Endothelial cell of umbilical vein (primary cell): ENCODE measurements at regions not wholly inside any gene's neighbourhood (a gene's known extent, or its start where the extent isn't known, plus 50 kb on each side); places are given as distances from the start of the nearest gene placed in this dataset.

Experiments used
- BruUV-seq: library from RNA; stranded (reverse); fragments of 400-500 nt; replicated peaks from 2 replicates; lab custom pipeline; 2021; lab: Mats Ljungman, UMichigan
- CTCF ChIA-PET: fragments of 300-600, 350-600 bp; sonication (Branson Sonifier 250); formaldehyde crosslinking; loops from one replicate; lab custom pipeline; 2021; ENCODE audit warnings: antibody characterized with exemption, inconsistent platforms; lab: Charles Lee
- POLR2A ChIA-PET: fragments of 300-600, 350-600 bp; sonication (Branson Sonifier 250); formaldehyde crosslinking; loops from one replicate; lab custom pipeline; 2021; ENCODE audit warnings: antibody characterized with exemption, inconsistent platforms; lab: Charles Lee
- DNase-seq: peaks from one replicate; pipeline ENCODE4 v3.0.0-alpha.2; 2011; ENCODE audit warnings: low read depth, low spot score
- FAIRE-seq: peaks from 2 replicates; lab custom pipeline; 2011; peaks lifted over from hg19 to GRCh38; lab: Jason Lieb, UNC
- H2AFZ ChIP-seq: 2 replicates; pipeline ENCODE4 v1.6.0; 2012; ENCODE audit warnings: low read depth, low read length, control low read depth, inconsistent platforms
- H3K27ac ChIP-seq: 2 replicates; pipeline ENCODE4 v1.5.1; 2011; ENCODE audit warnings: low read depth, mild to moderate bottlenecking, control low read depth, low read length, moderate library complexity; ENCODE audit not compliant: insufficient read depth
- H3K27me3 ChIP-seq, 2 experiments: 2 replicates each; pipeline versions ENCODE4 v1.6.0 to v1.6.1; 2011; ENCODE audit warnings: low read length in 2 of 2, mixed read lengths in 1 of 2; ENCODE audit not compliant: control insufficient read depth in 2 of 2, insufficient read depth in 2 of 2
- H3K36me3 ChIP-seq, 2 experiments: 2 replicates in 1 of 2; 3 replicates in 1 of 2; pipeline ENCODE4 v1.5.1; 2011; ENCODE audit warnings: low read length in 2 of 2, mild to moderate bottlenecking in 1 of 2, moderate library complexity in 1 of 2; ENCODE audit not compliant: control insufficient read depth in 2 of 2, insufficient read depth in 2 of 2; ENCODE audit errors: extremely low read depth in 1 of 2
- H3K4me1 ChIP-seq: 3 replicates; pipeline ENCODE4 v1.5.1; 2011; ENCODE audit warnings: mild to moderate bottlenecking, low read length; ENCODE audit not compliant: control insufficient read depth, insufficient read depth; ENCODE audit errors: extremely low read depth
- H3K4me2 ChIP-seq: 2 replicates; pipeline ENCODE4 v1.6.1; 2011; ENCODE audit warnings: low read length, control low read depth, mixed read lengths; ENCODE audit not compliant: insufficient read depth
- H3K4me3 ChIP-seq, 3 experiments: fragments of 200-600 bp in 1 of 3; sonication (generic), shearing (Covaris generic) in 1 of 3; replicated peaks in 1 of 3; 2 replicates each; pipeline ENCODE4 v1.5.1; 2011 to 2016; ENCODE audit warnings: control low read depth in 3 of 3, low read length in 3 of 3, mild to moderate bottlenecking in 2 of 3, inconsistent platforms in 1 of 3, low read depth in 1 of 3, moderate library complexity in 1 of 3; ENCODE audit not compliant: insufficient read depth in 1 of 3
- H3K79me2 ChIP-seq: 2 replicates; pipeline ENCODE4 v1.6.0; 2012; ENCODE audit warnings: low read length, inconsistent platforms; ENCODE audit not compliant: control insufficient read depth, insufficient read depth
- H3K9ac ChIP-seq: replicated peaks from 2 replicates; pipeline ENCODE3; 2011; ENCODE audit warnings: low read length, control low read depth; ENCODE audit not compliant: insufficient read depth; ENCODE audit errors: extremely low read depth
- H3K9me1 ChIP-seq: replicated peaks from 3 replicates; pipeline ENCODE4 v1.6.0; 2011; ENCODE audit warnings: mild to moderate bottlenecking, low read length; ENCODE audit not compliant: control insufficient read depth, insufficient read depth; ENCODE audit errors: extremely low read depth
- H3K9me3 ChIP-seq: replicated peaks from 2 replicates; pipeline ENCODE4 v1.5.1; 2012; ENCODE audit warnings: low read length, inconsistent platforms; ENCODE audit not compliant: control insufficient read depth, insufficient read depth
- H4K20me1 ChIP-seq: replicated peaks from 2 replicates; pipeline ENCODE3; 2011; ENCODE audit warnings: mild to moderate bottlenecking, low read length; ENCODE audit not compliant: control insufficient read depth, insufficient read depth; ENCODE audit errors: extremely low read depth
- EZH2 ChIP-seq: IDR thresholded peaks from 2 replicates; pipeline ENCODE4 v1.6.1; 2012; ENCODE audit warnings: borderline replicate concordance, low read depth, mild to moderate bottlenecking, moderate library complexity, low read length, inconsistent platforms; ENCODE audit not compliant: severe bottlenecking
- FOS ChIP-seq: IDR thresholded peaks from 2 replicates; pipeline ENCODE4 v1.6.1; 2011; ENCODE audit warnings: mild to moderate bottlenecking, low read length, moderate library complexity, borderline replicate concordance; ENCODE audit not compliant: insufficient read depth
- GATA2 ChIP-seq: IDR thresholded peaks from 2 replicates; pipeline ENCODE4 v1.7.0; 2011; ENCODE audit warnings: low read depth, mild to moderate bottlenecking, moderate library complexity, mixed read lengths, low read length; ENCODE audit not compliant: insufficient read length, insufficient read depth
- JUN ChIP-seq: IDR thresholded peaks from 2 replicates; pipeline ENCODE4 v1.6.1; 2011; ENCODE audit warnings: borderline replicate concordance, low read depth; ENCODE audit not compliant: insufficient read length, insufficient read depth
- MYC ChIP-seq: IDR thresholded peaks from one replicate; pipeline ENCODE4 v1.6.1; 2011; ENCODE audit warnings: mild to moderate bottlenecking, low read depth, low read length
- POLR2A ChIP-seq: IDR thresholded peaks from 2 replicates; pipeline ENCODE4 v1.6.1; 2012; ENCODE audit warnings: low read depth, mild to moderate bottlenecking, control low read depth, low read length
- POLR2AphosphoS5 ChIP-seq: IDR thresholded peaks from 2 replicates; pipeline ENCODE4 v1.6.1; 2012; ENCODE audit warnings: low read depth, mild to moderate bottlenecking, control low read depth, low read length, moderate library complexity; ENCODE audit not compliant: insufficient read depth
- dilution Hi-C: fragments of 300-500 bp; cut with MboI; formaldehyde crosslinking; loops from one replicate; pipeline ENCODE4 v1.15.0; 2019; ENCODE audit warnings: low sequenced_read_pairs; ENCODE audit not compliant: extremely low pct_ligation_motif_present
- intact Hi-C: fragments of 100-400 bp; cut with micrococcal nuclease; formaldehyde crosslinking; loops from one replicate; pipeline ENCODE4 v1.10.0; 2022
- TF ChIP-seq, protein P1 (sequence below): IDR thresholded peaks from 2 replicates; pipeline ENCODE4 v1.6.1; 2011; ENCODE audit not compliant: insufficient read depth, insufficient read length
- TF ChIP-seq, protein P2 (sequence below), 2 donors: IDR thresholded peaks; 1 replicate in 1 of 2; 2 replicates in 1 of 2; pipeline ENCODE4 v1.5.1; 2011; ENCODE audit warnings: low read length in 2 of 2, mild to moderate bottlenecking in 2 of 2, moderate library complexity in 2 of 2, control low read depth in 1 of 2, inconsistent platforms in 1 of 2, low read depth in 1 of 2; ENCODE audit not compliant: insufficient read depth in 1 of 2; ENCODE audit errors: extremely low read depth in 1 of 2

DNA sequence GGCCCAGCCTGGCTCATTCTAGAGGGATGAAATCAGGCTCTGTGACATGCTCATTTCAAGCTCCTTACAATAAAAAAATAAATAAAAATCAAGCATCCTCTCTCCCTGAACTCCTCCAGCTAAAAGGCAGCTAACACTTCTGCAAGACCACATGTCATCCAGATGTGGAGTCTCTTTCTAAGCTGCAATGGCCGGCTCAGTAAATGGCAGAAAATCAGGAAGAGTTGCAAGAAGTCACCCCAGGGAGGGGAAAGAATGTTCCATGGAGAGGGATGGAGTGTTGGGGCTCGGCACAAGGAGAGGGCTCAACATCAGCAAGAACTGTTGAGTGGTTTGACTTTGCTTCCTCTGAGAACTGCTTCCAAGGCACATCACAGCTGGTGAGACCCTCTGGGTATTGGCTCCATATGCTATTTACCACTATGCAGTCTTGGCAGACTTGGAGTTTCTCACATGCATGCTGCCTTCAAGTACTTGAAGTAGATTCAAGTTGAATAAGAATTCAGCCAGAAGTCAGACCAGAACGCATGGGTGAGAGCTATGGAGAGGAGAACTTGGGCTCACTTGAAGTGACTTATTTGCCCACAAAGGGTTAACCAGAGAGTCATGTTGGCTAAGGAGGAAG, 689.0 kb downstream of the NTRK3 start:
- no peak overlapping the region for H2AFZ ChIP-seq
- intact Hi-C loops (no loop called here), dilution Hi-C loops (no loop called here)
- no peak for FAIRE-seq
- H3K9me1 ChIP-seq, result no peaks in the 10 kb centered on the region
- TF ChIP-seq POLR2AphosphoS5 (no peak), MYC (no peak), JUN (no peak), EZH2 (no peak), FOS (no peak)
- TF ChIP-seq, protein P1, sequence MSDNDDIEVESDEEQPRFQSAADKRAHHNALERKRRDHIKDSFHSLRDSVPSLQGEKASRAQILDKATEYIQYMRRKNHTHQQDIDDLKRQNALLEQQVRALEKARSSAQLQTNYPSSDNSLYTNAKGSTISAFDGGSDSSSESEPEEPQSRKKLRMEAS, result no peak
- H3K79me2 ChIP-seq, result no peaks in the 10 kb centered on the region
- H3K27me3 ChIP-seq, result no peaks in the 10 kb centered on the region
- ChIA-PET POLR2A (no interaction called here), CTCF (no interaction called here)
- H3K4me1 ChIP-seq, result no peaks in the 10 kb centered on the region
- no peak overlapping the region for H3K4me3 ChIP-seq
- H3K9ac ChIP-seq, result no peak overlapping the region
- DNase-seq, result no peak
- no peak overlapping the region for H3K4me2 ChIP-seq
- H3K9me3 ChIP-seq, result peaks cover 2% of the 10 kb centered on the region
- no TSS peak for BruUV-seq
- H3K36me3 ChIP-seq, result no peaks in the 10 kb centered on the region
- no peak overlapping the region for H3K27ac ChIP-seq
- no peaks in the 10 kb centered on the region for H4K20me1 ChIP-seq

DNA sequence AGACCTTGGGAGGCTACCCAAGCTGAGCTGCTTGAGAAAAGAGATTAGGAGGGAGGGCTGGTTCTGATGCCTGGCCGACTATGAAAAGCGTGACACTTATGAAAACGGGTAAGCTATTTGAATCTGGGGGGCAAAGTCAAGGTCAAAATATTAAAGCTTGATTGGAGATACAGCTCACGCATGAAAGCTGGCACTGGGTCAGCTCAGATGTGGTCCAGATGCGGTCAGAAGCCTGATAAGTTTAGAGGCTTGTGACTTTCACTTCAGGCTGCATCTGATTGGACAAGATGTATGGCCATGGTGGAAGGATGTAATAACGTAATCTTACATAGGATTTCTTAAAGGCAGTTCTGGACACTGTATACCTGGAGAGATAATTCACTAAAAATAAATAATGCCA, 690.3 kb downstream of the NTRK3 start:
- Histone ChIP-seq H3K36me3 (no peaks in the 10 kb centered on the region), H3K4me2 (no peak overlapping the region), H3K9ac (no peak overlapping the region), H3K4me1 (no peaks in the 10 kb centered on the region), H3K4me3 (no peak overlapping the region), H3K27ac (no peak overlapping the region), H2AFZ (no peak overlapping the region), H3K79me2 (no peaks in the 10 kb centered on the region), H3K9me3 (peaks cover 2% of the 10 kb centered on the region), H4K20me1 (no peaks in the 10 kb centered on the region), H3K27me3 (no peaks in the 10 kb centered on the region), H3K9me1 (no peaks in the 10 kb centered on the region)
- ChIA-PET POLR2A (no interaction called here), CTCF (no interaction called here)
- DNase-seq (no peak), FAIRE-seq (no peak)
- no TSS peak for BruUV-seq
- no peak for TF ChIP-seq POLR2AphosphoS5
- TF ChIP-seq POLR2A, result no peak
- no peak for TF ChIP-seq JUN
- no peak for TF ChIP-seq EZH2
- no peak for TF ChIP-seq GATA2
- no peak for TF ChIP-seq FOS
- TF ChIP-seq, protein P2, sequence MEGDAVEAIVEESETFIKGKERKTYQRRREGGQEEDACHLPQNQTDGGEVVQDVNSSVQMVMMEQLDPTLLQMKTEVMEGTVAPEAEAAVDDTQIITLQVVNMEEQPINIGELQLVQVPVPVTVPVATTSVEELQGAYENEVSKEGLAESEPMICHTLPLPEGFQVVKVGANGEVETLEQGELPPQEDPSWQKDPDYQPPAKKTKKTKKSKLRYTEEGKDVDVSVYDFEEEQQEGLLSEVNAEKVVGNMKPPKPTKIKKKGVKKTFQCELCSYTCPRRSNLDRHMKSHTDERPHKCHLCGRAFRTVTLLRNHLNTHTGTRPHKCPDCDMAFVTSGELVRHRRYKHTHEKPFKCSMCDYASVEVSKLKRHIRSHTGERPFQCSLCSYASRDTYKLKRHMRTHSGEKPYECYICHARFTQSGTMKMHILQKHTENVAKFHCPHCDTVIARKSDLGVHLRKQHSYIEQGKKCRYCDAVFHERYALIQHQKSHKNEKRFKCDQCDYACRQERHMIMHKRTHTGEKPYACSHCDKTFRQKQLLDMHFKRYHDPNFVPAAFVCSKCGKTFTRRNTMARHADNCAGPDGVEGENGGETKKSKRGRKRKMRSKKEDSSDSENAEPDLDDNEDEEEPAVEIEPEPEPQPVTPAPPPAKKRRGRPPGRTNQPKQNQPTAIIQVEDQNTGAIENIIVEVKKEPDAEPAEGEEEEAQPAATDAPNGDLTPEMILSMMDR (IDR thresholded peaks at IDR 0.05; ENCODE audit: extremely low read depth in 1 of 2, insufficient read depth in 1 of 2, low read depth in 1 of 2, low read length in 2 of 2), result no peak
- TF ChIP-seq, protein P1, result no peak
- no peak for TF ChIP-seq MYC
- dilution Hi-C loops (no loop called here), intact Hi-C loops (no loop called here)
